ENCODE measurements at regions not wholly inside any gene's neighbourhood (a gene's known extent, or its start where the extent isn't known, plus 50 kb on each side); places are given as distances from the start of the nearest gene placed in this dataset.
A peak's percentile ranks its signal among the peaks of the same experiment; 100 is the strongest.

GRCh38 chr9:135330685-135331590, 148.6 kb upstream of the PPP1R26 start:
- H3K9me3 Mint-ChIP-seq: no peaks in the 10 kb centered on the region
- CTCF ChIA-PET: no interaction called here
- DNase-seq: no peak
- no peak overlapping the region for H3K4me3 Mint-ChIP-seq
- H3K4me1 Mint-ChIP-seq: no peaks in the 10 kb centered on the region
- no peak overlapping the region for H3K27ac Mint-ChIP-seq
- no peaks in the 10 kb centered on the region for H3K36me3 Mint-ChIP-seq
- no peaks in the 10 kb centered on the region for H3K27me3 Mint-ChIP-seq

- Mint-ChIP-seq H3K4me3 (no peak overlapping the region), H3K27me3 (no peaks in the 10 kb centered on the region), H3K9me3 (peaks cover 4% of the 10 kb centered on the region), H3K27ac (no peak overlapping the region), H3K4me1 (no peaks in the 10 kb centered on the region), H3K36me3 (no peaks in the 10 kb centered on the region)
- CTCF ChIA-PET: no interaction called here
- DNase-seq: no peak
Observed at GRCh38 chr9:135332516-135332915, 147.1 kb upstream of the PPP1R26 start.

DNA sequence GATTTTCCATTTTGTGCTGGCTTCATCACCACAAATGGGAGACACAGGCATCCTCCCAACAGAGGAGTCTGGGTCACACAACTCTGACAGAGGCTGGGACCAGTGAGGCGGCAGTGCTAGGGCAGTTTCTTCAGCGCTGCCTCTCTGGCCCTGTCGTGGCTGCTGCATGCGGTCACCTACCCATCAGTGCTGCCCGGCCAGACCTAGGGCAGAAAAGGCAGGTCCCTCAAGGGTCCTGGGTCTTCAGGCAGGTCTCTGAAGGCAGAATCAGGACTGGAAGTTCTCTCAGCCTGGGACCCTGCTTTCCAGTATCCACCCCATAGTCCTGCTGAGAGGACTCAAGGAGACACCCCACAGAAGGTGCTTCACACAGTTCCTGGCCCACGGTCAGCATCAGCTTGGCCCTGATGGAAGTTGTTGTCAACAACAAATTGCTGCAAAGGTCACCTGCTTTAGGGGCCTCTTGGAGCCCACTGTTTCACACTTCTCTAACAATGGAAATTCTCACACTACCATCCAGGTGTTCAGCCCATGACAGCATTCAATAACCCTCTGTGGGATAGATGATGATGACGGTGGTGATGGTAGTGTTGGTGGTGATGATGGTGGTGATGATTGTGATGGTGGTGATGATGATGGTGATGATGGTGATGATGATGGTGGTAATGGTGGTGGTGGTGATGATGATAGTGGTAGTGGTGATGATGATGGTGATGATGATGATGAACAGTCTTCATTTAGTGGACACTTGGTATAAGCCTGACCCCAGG, 146.4 kb upstream of the PPP1R26 start:
- no peaks in the 10 kb centered on the region for H3K4me1 Mint-ChIP-seq
- DNase-seq: no peak
- CTCF ChIA-PET: no interaction called here
- H3K27me3 Mint-ChIP-seq: no peaks in the 10 kb centered on the region
- H3K4me3 Mint-ChIP-seq: no peak overlapping the region
- H3K27ac Mint-ChIP-seq: no peak overlapping the region
- H3K36me3 Mint-ChIP-seq: no peaks in the 10 kb centered on the region
- peaks cover 4% of the 10 kb centered on the region for H3K9me3 Mint-ChIP-seq

GRCh38 chr9:135334953-135335460, 144.6 kb upstream of the PPP1R26 start:
- no peak overlapping the region for H3K27ac Mint-ChIP-seq
- peaks cover 4% of the 10 kb centered on the region for H3K9me3 Mint-ChIP-seq
- H3K4me1 Mint-ChIP-seq: no peaks in the 10 kb centered on the region
- DNase-seq: no peak
- H3K36me3 Mint-ChIP-seq: no peaks in the 10 kb centered on the region
- no peak overlapping the region for H3K4me3 Mint-ChIP-seq
- peaks cover 6% of the 10 kb centered on the region for H3K27me3 Mint-ChIP-seq
- CTCF ChIA-PET: no interaction called here

- DNase-seq: no peak
- Mint-ChIP-seq H3K27me3 (peaks cover 8% of the 10 kb centered on the region), H3K36me3 (no peaks in the 10 kb centered on the region), H3K9me3 (peaks cover 4% of the 10 kb centered on the region), H3K27ac (no peak overlapping the region), H3K4me3 (no peak overlapping the region), H3K4me1 (no peaks in the 10 kb centered on the region)
- CTCF ChIA-PET: no interaction called here
Observed at GRCh38 chr9:135335691-135336181, 143.8 kb upstream of the PPP1R26 start.

- CTCF ChIA-PET: no interaction called here
- H3K27ac Mint-ChIP-seq: no peak overlapping the region
- no peaks in the 10 kb centered on the region for H3K36me3 Mint-ChIP-seq
- H3K4me3 Mint-ChIP-seq: no peak overlapping the region
- peaks cover 4% of the 10 kb centered on the region for H3K9me3 Mint-ChIP-seq
- no peak for DNase-seq
- peaks cover 9% of the 10 kb centered on the region for H3K27me3 Mint-ChIP-seq
- H3K4me1 Mint-ChIP-seq: no peaks in the 10 kb centered on the region
Observed at GRCh38 chr9:135336722-135337527, 142.7 kb upstream of the PPP1R26 start.

- Mint-ChIP-seq H3K4me1 (no peaks in the 10 kb centered on the region), H3K27ac (no peak overlapping the region), H3K9me3 (peaks cover 4% of the 10 kb centered on the region), H3K27me3 (peaks cover 15% of the 10 kb centered on the region), H3K4me3 (no peak overlapping the region), H3K36me3 (no peaks in the 10 kb centered on the region)
- DNase-seq: no peak
- CTCF ChIA-PET: no interaction called here
Observed at GRCh38 chr9:135338546-135338945, 141.0 kb upstream of the PPP1R26 start.

GRCh38 chr9:135339378-135339973, 140.1 kb upstream of the PPP1R26 start:
- peak; percentile 6 for DNase-seq
- Mint-ChIP-seq H3K27ac (no peak overlapping the region), H3K36me3 (no peaks in the 10 kb centered on the region), H3K9me3 (peaks cover 4% of the 10 kb centered on the region), H3K27me3 (peaks cover 15% of the 10 kb centered on the region), H3K4me3 (no peak overlapping the region), H3K4me1 (no peaks in the 10 kb centered on the region)
- CTCF ChIA-PET: no interaction called here

DNA sequence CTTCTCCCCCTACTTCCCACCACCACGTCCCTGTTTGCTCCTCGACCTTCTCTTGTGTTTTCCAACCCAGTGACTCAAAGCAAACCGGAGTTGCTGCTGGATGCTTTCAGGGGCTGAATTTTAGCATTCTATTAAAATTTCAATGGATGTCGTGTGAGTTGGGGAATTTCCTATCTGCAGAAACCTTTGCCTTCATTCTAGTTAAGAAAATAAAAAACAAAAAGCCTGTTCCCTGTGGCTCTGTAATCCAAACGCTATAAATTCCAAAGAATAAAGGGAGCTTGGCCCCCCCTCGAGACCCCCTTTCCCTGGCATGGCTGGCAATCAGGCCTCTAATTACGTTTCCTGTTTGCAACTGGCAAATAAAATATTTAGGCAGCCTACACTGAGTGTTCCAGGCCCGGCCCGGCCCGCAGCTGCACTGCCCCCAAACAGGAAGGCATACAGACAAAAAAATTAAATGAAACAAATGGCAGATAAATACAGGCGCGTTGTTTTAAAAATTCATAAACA, 139.4 kb upstream of the PPP1R26 start:
- Mint-ChIP-seq H3K4me1 (no peaks in the 10 kb centered on the region), H3K27me3 (peaks cover 15% of the 10 kb centered on the region), H3K4me3 (no peak overlapping the region), H3K27ac (no peak overlapping the region), H3K36me3 (no peaks in the 10 kb centered on the region), H3K9me3 (peaks cover 4% of the 10 kb centered on the region)
- DNase-seq: peak; percentile 10
- CTCF ChIA-PET: no interaction called here

DNA sequence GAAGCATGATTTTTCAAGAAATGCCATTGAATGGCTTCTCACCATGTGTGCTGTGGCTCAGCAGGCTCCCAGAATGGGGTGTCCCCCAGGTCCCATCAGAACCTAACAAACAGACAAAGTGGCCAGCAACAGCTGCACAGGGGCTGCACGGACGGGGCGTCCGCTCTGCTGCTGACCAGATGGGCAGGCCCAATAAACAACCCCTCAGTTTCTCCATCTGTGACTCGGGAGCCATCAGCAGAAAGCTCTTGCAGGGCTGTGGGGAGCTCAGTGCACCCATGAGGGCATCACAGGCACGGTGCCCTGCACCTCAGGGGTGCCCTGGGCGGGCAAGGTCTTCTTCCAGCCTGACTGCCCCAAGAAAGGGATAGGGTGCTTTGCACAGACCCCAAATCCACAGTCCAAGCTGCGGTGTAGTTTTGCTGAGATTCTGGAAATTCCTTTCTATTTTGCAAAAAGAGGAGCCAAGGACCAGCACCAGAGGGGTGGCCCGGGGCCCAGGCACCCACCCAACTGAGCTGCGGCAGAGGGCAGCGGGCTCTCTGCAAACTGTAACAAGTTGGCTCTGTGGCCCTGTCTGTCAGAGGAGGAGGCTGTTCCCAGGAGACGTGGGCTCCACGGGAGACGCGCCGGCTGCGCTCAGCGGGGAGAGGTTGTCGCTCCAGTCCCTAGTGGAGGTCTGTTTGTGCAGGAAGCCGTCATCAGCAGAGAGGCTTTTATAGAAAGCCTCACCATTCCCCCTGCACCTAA, 138.7 kb upstream of the PPP1R26 start:
- Mint-ChIP-seq H3K4me3 (no peak overlapping the region), H3K27ac (no peak overlapping the region), H3K4me1 (no peaks in the 10 kb centered on the region), H3K36me3 (no peaks in the 10 kb centered on the region), H3K27me3 (peaks cover 15% of the 10 kb centered on the region), H3K9me3 (peaks cover 4% of the 10 kb centered on the region)
- CTCF ChIA-PET: no interaction called here
- DNase-seq: peak; percentile 13

DNA sequence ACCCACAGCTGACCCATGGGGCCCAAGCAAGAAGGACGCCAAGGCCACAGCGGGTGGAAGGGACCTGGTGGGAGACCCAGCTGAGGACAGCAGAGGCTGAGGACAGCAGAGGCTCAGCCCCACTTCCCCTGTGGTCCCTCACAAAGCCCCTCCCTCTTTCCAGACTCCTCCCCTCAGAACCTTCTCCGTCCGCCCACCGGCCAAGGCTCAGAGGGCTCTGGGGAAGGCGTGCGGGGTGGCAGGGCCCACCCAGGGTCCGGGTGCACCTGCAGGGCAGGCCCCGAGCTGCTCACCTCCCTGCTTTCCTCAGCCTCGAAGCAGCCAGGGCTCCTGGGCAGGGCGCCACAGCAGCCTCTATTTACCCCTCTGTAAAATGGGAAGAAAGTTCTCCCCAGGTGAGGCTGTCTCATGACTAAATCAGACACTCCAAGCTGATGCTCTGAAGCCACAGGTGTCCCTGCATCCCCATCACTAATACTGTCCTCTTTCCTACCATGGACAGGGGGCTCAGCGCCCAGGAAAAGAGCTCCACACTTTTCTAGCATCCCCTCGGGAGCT, 137.9 kb upstream of the PPP1R26 start:
- H3K4me1 Mint-ChIP-seq: no peaks in the 10 kb centered on the region
- CTCF ChIA-PET: no interaction called here

DNA sequence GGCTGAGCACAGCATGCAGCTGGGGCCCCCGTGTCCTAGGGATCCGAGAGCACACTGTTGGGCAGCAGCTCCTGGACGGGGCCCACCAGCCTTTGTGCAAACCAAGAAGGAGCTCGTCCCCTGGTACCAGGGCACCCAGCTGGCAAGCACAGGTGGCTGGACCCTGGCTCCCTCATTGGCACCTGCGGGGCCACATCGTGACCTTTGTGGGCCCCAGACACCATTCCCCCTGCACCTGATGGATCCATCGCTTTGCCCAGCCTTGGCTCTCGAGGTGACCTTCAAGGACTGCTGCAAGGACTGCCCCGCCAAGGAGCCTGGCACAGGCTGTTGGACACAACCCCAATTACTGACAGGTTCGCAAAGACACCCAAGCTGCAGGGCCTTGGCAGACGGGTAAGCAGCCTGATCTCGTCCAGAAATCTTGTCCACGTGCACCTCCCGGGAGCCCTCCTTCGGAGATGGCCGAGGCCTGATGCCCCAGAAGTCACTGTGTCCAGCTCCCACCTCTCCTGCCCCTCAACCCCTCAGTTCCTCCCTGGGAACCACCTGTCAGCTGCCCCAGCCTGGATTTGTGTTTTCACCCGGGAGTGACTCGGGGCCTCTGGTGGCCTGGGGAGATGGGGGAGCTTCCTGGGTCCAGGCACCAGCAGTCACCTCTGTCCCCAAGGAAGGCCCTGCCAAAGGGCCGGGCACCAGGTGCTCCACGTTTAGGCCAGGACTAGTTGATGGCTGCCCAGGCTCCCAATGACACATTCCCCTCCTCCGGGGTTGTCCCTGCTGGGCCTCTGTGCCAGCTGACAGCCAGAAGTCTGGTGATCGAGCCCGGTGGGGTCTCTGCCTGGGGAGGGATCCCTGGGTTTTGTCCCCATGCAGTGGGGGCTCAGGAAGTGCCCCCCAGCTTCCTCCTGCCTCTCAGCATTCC, 137.1 kb upstream of the PPP1R26 start:
- no peaks in the 10 kb centered on the region for H3K9me3 Mint-ChIP-seq
- no peaks in the 10 kb centered on the region for H3K4me1 Mint-ChIP-seq
- CTCF ChIA-PET: interaction anchor here (1.0 to 1.5 kb wide), 2 partner anchors 14 to 256 kb away, joined by 4 to 5 read pairs; no protein-coding TSS in a partner anchor
- no peak overlapping the region for H3K4me3 Mint-ChIP-seq
- H3K27ac Mint-ChIP-seq: no peak overlapping the region
- peaks cover 15% of the 10 kb centered on the region for H3K27me3 Mint-ChIP-seq
- no peaks in the 10 kb centered on the region for H3K36me3 Mint-ChIP-seq
- DNase-seq: peak; percentile 14

More for the DNA sequence above, 137.9 kb upstream of the PPP1R26 start:
- Mint-ChIP-seq H3K4me3 (no peak overlapping the region), H3K36me3 (no peaks in the 10 kb centered on the region), H3K27me3 (peaks cover 15% of the 10 kb centered on the region), H3K27ac (no peak overlapping the region), H3K9me3 (peaks cover 3% of the 10 kb centered on the region)
- DNase-seq: peak; percentile 14

Measured in activated naive CD4-positive, alpha-beta T cell treated with anti-CD3 and anti-CD28 coated beads, Interleukin-2, amount 10 ng/mL, durations not matched to agents 7 days and 5 days (primary cell).